Thyroid gland (tissue), 4 donors: ENCODE measurements at regions not wholly inside any gene's neighbourhood (a gene's known extent, or its start where the extent isn't known, plus 50 kb on each side); places are given as distances from the start of the nearest gene placed in this dataset.

Experiments used
- POLR2A ChIP-seq, 2 donors: fragments of 450-650 bp; IDR thresholded peaks; one replicate each; pipeline ENCODE4 v1.6.1; 2017; ENCODE audit warnings: antibody characterized with exemption in 2 of 2, mild to moderate bottlenecking in 2 of 2, moderate library complexity in 1 of 2
- TF ChIP-seq, protein P1 (sequence below), 6 experiments: fragments of 200-600 bp in 3 of 6; fragments of 450-650 bp in 3 of 6; sonication (generic) in 3 of 6; IDR thresholded peaks; one replicate each; pipeline ENCODE4 v1.5.1; 2016 to 2019; ENCODE audit warnings: antibody characterized with exemption in 6 of 6, mild to moderate bottlenecking in 2 of 6, inconsistent platforms in 1 of 6, moderate library complexity in 1 of 6

DNA sequence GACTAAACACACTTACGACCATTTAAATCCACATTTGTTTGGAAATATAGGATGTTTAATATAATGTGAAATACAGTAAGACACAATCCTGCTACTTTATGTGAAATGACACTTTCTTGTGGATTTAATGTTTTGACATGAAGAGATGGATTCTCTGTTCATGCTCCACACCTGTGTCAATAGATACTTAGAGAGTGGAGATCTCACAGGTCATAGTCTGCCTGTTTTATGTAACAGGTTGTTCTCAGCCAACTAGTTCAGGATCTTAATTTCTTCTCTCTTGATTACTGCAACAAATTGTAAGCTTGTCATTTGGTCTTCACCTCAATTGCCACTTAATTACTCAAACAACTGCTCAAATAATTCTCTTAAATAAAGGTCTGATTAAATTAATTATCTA, 1621.2 kb downstream of the PCDH7 start:
- TF ChIP-seq, protein P1, sequence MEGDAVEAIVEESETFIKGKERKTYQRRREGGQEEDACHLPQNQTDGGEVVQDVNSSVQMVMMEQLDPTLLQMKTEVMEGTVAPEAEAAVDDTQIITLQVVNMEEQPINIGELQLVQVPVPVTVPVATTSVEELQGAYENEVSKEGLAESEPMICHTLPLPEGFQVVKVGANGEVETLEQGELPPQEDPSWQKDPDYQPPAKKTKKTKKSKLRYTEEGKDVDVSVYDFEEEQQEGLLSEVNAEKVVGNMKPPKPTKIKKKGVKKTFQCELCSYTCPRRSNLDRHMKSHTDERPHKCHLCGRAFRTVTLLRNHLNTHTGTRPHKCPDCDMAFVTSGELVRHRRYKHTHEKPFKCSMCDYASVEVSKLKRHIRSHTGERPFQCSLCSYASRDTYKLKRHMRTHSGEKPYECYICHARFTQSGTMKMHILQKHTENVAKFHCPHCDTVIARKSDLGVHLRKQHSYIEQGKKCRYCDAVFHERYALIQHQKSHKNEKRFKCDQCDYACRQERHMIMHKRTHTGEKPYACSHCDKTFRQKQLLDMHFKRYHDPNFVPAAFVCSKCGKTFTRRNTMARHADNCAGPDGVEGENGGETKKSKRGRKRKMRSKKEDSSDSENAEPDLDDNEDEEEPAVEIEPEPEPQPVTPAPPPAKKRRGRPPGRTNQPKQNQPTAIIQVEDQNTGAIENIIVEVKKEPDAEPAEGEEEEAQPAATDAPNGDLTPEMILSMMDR (IDR thresholded peaks at IDR 0.05): no peak
- no peak for TF ChIP-seq POLR2A (IDR thresholded peaks at IDR 0.05)
